ENCODE measurements at regions not wholly inside any gene's neighbourhood (a gene's known extent, or its start where the extent isn't known, plus 50 kb on each side); places are given as distances from the start of the nearest gene placed in this dataset.

- peaks cover 15% of the 10 kb centered on the region for H3K4me1 ChIP-seq (ENCODE audit: insufficient read depth, low read length)
- H3K4me2 ChIP-seq (ENCODE audit: insufficient read depth, low read length), result 0 out of 2 replicates have a peak overlapping the region, but pooled peaks have one; percentile 8
- H3K27ac ChIP-seq (ENCODE audit: low read length), result no peak overlapping the region
- peak; percentile 96 for ATAC-seq (ENCODE audit: insufficient read depth, low read depth)
- no peak for TF ChIP-seq EZH2 (IDR thresholded peaks at IDR 0.05; ENCODE audit: borderline replicate concordance, low read depth, low read length, severe bottlenecking)
- peak; percentile 97 for TF ChIP-seq CTCF (IDR thresholded peaks at IDR 0.05; ENCODE audit: borderline replicate concordance, extremely low read depth, low read length, poor library complexity, severe bottlenecking)
- H2AFZ ChIP-seq (ENCODE audit: low read depth, low read length), result no peak overlapping the region
- H3K27me3 ChIP-seq (ENCODE audit: insufficient read depth, low read length, poor library complexity), result no peaks in the 10 kb centered on the region
- no peaks in the 10 kb centered on the region for H3K36me3 ChIP-seq (ENCODE audit: insufficient read depth, low read length)
- H3K9me3 ChIP-seq (ENCODE audit: insufficient read depth, low read length, severe bottlenecking), result no peaks in the 10 kb centered on the region
- H4K20me1 ChIP-seq (ENCODE audit: insufficient read depth, low read length), result no peaks in the 10 kb centered on the region
- peak; percentile 79 for DNase-seq
- H3K9ac ChIP-seq (ENCODE audit: low read depth, low read length), result no peak overlapping the region
- H3K79me2 ChIP-seq (ENCODE audit: insufficient read depth, low read length), result no peaks in the 10 kb centered on the region
- no peak overlapping the region for H3K4me3 ChIP-seq (ENCODE audit: low read depth in 1 of 2, low read length in 2 of 2)
Observed at GRCh38 chr6:137313928-137314855, 95.0 kb upstream of the IFNGR1 start.

GRCh38 chr6:137313211-137313610 is 94.0 kb upstream of the IFNGR1 start:
- ATAC-seq (ENCODE audit: insufficient read depth, low read depth), result no peak
- no peak for TF ChIP-seq EZH2 (IDR thresholded peaks at IDR 0.05; ENCODE audit: borderline replicate concordance, low read depth, low read length, severe bottlenecking)
- Histone ChIP-seq H3K9ac (ENCODE audit: low read depth, low read length) (no peak overlapping the region), H3K4me2 (ENCODE audit: insufficient read depth, low read length) (no peak overlapping the region), H3K4me3 (ENCODE audit: low read depth in 1 of 2, low read length in 2 of 2) (no peak overlapping the region), H3K4me1 (ENCODE audit: insufficient read depth, low read length) (peaks cover 19% of the 10 kb centered on the region), H3K27ac (ENCODE audit: low read length) (no peak overlapping the region), H3K79me2 (ENCODE audit: insufficient read depth, low read length) (no peaks in the 10 kb centered on the region), H2AFZ (ENCODE audit: low read depth, low read length) (no peak overlapping the region), H3K36me3 (ENCODE audit: insufficient read depth, low read length) (no peaks in the 10 kb centered on the region), H3K27me3 (ENCODE audit: insufficient read depth, low read length, poor library complexity) (no peaks in the 10 kb centered on the region), H3K9me3 (ENCODE audit: insufficient read depth, low read length, severe bottlenecking) (no peaks in the 10 kb centered on the region), H4K20me1 (ENCODE audit: insufficient read depth, low read length) (no peaks in the 10 kb centered on the region)
- no peak for DNase-seq

GRCh38 chr6:137311940-137312339 is 92.8 kb upstream of the IFNGR1 start:
- DNase-seq, result no peak
- Histone ChIP-seq H3K27ac (ENCODE audit: low read length) (no peak overlapping the region), H3K4me1 (ENCODE audit: insufficient read depth, low read length) (peaks cover 19% of the 10 kb centered on the region), H3K9ac (ENCODE audit: low read depth, low read length) (no peak overlapping the region), H3K36me3 (ENCODE audit: insufficient read depth, low read length) (no peaks in the 10 kb centered on the region), H4K20me1 (ENCODE audit: insufficient read depth, low read length) (no peaks in the 10 kb centered on the region), H3K4me2 (ENCODE audit: insufficient read depth, low read length) (no peak overlapping the region), H3K4me3 (ENCODE audit: low read depth in 1 of 2, low read length in 2 of 2) (no peak overlapping the region), H2AFZ (ENCODE audit: low read depth, low read length) (no peak overlapping the region), H3K27me3 (ENCODE audit: insufficient read depth, low read length, poor library complexity) (no peaks in the 10 kb centered on the region), H3K79me2 (ENCODE audit: insufficient read depth, low read length) (no peaks in the 10 kb centered on the region), H3K9me3 (ENCODE audit: insufficient read depth, low read length, severe bottlenecking) (no peaks in the 10 kb centered on the region)
- TF ChIP-seq CTCF (IDR thresholded peaks at IDR 0.05; ENCODE audit: borderline replicate concordance, extremely low read depth, low read length, poor library complexity, severe bottlenecking) (no peak), EZH2 (IDR thresholded peaks at IDR 0.05; ENCODE audit: borderline replicate concordance, low read depth, low read length, severe bottlenecking) (no peak)
- ATAC-seq (ENCODE audit: insufficient read depth, low read depth), result no peak

- H3K27me3 ChIP-seq (ENCODE audit: insufficient read depth, low read length, poor library complexity), result no peaks in the 10 kb centered on the region
- no peaks in the 10 kb centered on the region for H4K20me1 ChIP-seq (ENCODE audit: insufficient read depth, low read length)
- H3K79me2 ChIP-seq (ENCODE audit: insufficient read depth, low read length), result no peaks in the 10 kb centered on the region
- no peaks in the 10 kb centered on the region for H3K36me3 ChIP-seq (ENCODE audit: insufficient read depth, low read length)
- H3K9me3 ChIP-seq (ENCODE audit: insufficient read depth, low read length, severe bottlenecking), result no peaks in the 10 kb centered on the region
- peak; percentile 84 for ATAC-seq (ENCODE audit: insufficient read depth, low read depth)
- H3K4me3 ChIP-seq (ENCODE audit: low read depth in 1 of 2, low read length in 2 of 2), result no peak overlapping the region
- no peak overlapping the region for H3K27ac ChIP-seq (ENCODE audit: low read length)
- no peak overlapping the region for H2AFZ ChIP-seq (ENCODE audit: low read depth, low read length)
- TF ChIP-seq CTCF (IDR thresholded peaks at IDR 0.05; ENCODE audit: borderline replicate concordance, extremely low read depth, low read length, poor library complexity, severe bottlenecking), result no peak
- TF ChIP-seq EZH2 (IDR thresholded peaks at IDR 0.05; ENCODE audit: borderline replicate concordance, low read depth, low read length, severe bottlenecking), result no peak
- H3K9ac ChIP-seq (ENCODE audit: low read depth, low read length), result no peak overlapping the region
- DNase-seq, result peak; percentile 64
- H3K4me2 ChIP-seq (ENCODE audit: insufficient read depth, low read length), result no peak overlapping the region
- peaks cover 16% of the 10 kb centered on the region for H3K4me1 ChIP-seq (ENCODE audit: insufficient read depth, low read length)
Observed at GRCh38 chr6:137309078-137309762, 90.0 kb upstream of the IFNGR1 start.

All from DND-41 (cell line).